Activated naive CD8-positive, alpha-beta T cell treated with anti-CD3 and anti-CD28 coated beads for 36 hours (primary cell): ENCODE measurements at regions not wholly inside any gene's neighbourhood (a gene's known extent, or its start where the extent isn't known, plus 50 kb on each side); places are given as distances from the start of the nearest gene placed in this dataset.

Experiments used
- DNase-seq: peaks from one replicate; pipeline ENCODE4 v3.0.0; 2021
- H3K27ac Mint-ChIP-seq: one replicate; pipeline ENCODE4 v1.8.0; 2022; ENCODE audit warnings: mild to moderate bottlenecking, moderate library complexity, mixed read lengths
- H3K27me3 Mint-ChIP-seq: one replicate; pipeline ENCODE4 v1.8.0; 2022; ENCODE audit warnings: mild to moderate bottlenecking, mixed read lengths
- H3K36me3 Mint-ChIP-seq: one replicate; pipeline ENCODE4 v1.8.0; 2021; ENCODE audit warnings: mild to moderate bottlenecking, mixed read lengths
- H3K4me1 Mint-ChIP-seq: one replicate; pipeline ENCODE4 v1.8.0; 2021; ENCODE audit warnings: mixed read lengths
- H3K4me3 Mint-ChIP-seq: one replicate; pipeline ENCODE4 v1.8.0; 2022; ENCODE audit warnings: mild to moderate bottlenecking, moderate library complexity, mixed read lengths
- H3K9me3 Mint-ChIP-seq: one replicate; pipeline ENCODE4 v1.8.0; 2022; ENCODE audit warnings: mixed read lengths

- Mint-ChIP-seq H3K27ac (no peak overlapping the region), H3K4me1 (no peaks in the 10 kb centered on the region), H3K36me3 (no peaks in the 10 kb centered on the region), H3K9me3 (no peaks in the 10 kb centered on the region), H3K27me3 (no peaks in the 10 kb centered on the region), H3K4me3 (no peak overlapping the region)
- no peak for DNase-seq
Observed at GRCh38 chr14:85279407-85279806, 250.5 kb upstream of the FLRT2 start.

- H3K36me3 Mint-ChIP-seq = no peaks in the 10 kb centered on the region
- H3K9me3 Mint-ChIP-seq = no peaks in the 10 kb centered on the region
- no peaks in the 10 kb centered on the region for H3K27me3 Mint-ChIP-seq
- no peaks in the 10 kb centered on the region for H3K4me1 Mint-ChIP-seq
- no peak for DNase-seq
- no peak overlapping the region for H3K27ac Mint-ChIP-seq
- H3K4me3 Mint-ChIP-seq = no peak overlapping the region
Observed at GRCh38 chr14:85280074-85280473, 249.9 kb upstream of the FLRT2 start.

- H3K36me3 Mint-ChIP-seq = no peaks in the 10 kb centered on the region
- no peaks in the 10 kb centered on the region for H3K4me1 Mint-ChIP-seq
- no peaks in the 10 kb centered on the region for H3K27me3 Mint-ChIP-seq
- H3K27ac Mint-ChIP-seq = no peak overlapping the region
- H3K4me3 Mint-ChIP-seq = no peak overlapping the region
- no peak for DNase-seq
- no peaks in the 10 kb centered on the region for H3K9me3 Mint-ChIP-seq
Observed at GRCh38 chr14:85281921-85282320, 248.0 kb upstream of the FLRT2 start.

GRCh38 chr14:85288041-85288440, 241.9 kb upstream of the FLRT2 start:
- H3K27ac Mint-ChIP-seq = no peak overlapping the region
- H3K4me3 Mint-ChIP-seq = no peak overlapping the region
- peaks cover 2% of the 10 kb centered on the region for H3K9me3 Mint-ChIP-seq
- no peak for DNase-seq
- no peaks in the 10 kb centered on the region for H3K4me1 Mint-ChIP-seq
- no peaks in the 10 kb centered on the region for H3K27me3 Mint-ChIP-seq
- H3K36me3 Mint-ChIP-seq = no peaks in the 10 kb centered on the region

GRCh38 chr14:85291731-85292130, 238.2 kb upstream of the FLRT2 start:
- Mint-ChIP-seq H3K27ac (no peak overlapping the region), H3K27me3 (no peaks in the 10 kb centered on the region), H3K9me3 (peaks cover 2% of the 10 kb centered on the region), H3K36me3 (no peaks in the 10 kb centered on the region), H3K4me3 (no peak overlapping the region), H3K4me1 (no peaks in the 10 kb centered on the region)
- no peak for DNase-seq

GRCh38 chr14:85293612-85294234, 236.2 kb upstream of the FLRT2 start:
- no peaks in the 10 kb centered on the region for H3K4me1 Mint-ChIP-seq
- no peaks in the 10 kb centered on the region for H3K27me3 Mint-ChIP-seq
- no peak overlapping the region for H3K27ac Mint-ChIP-seq
- DNase-seq = no peak
- H3K36me3 Mint-ChIP-seq = no peaks in the 10 kb centered on the region
- H3K4me3 Mint-ChIP-seq = no peak overlapping the region
- no peaks in the 10 kb centered on the region for H3K9me3 Mint-ChIP-seq

GRCh38 chr14:85295318-85295717, 234.6 kb upstream of the FLRT2 start:
- H3K27me3 Mint-ChIP-seq = no peaks in the 10 kb centered on the region

GRCh38 chr14:85296456-85297210, 233.3 kb upstream of the FLRT2 start:
- Mint-ChIP-seq H3K36me3 (no peaks in the 10 kb centered on the region), H3K9me3 (peaks cover 5% of the 10 kb centered on the region), H3K27ac (no peak overlapping the region), H3K4me3 (no peak overlapping the region), H3K27me3 (no peaks in the 10 kb centered on the region), H3K4me1 (no peaks in the 10 kb centered on the region)
- no peak for DNase-seq

More at GRCh38 chr14:85295318-85295717, 234.6 kb upstream of the FLRT2 start:
- no peak for DNase-seq
- Mint-ChIP-seq H3K4me1 (no peaks in the 10 kb centered on the region), H3K9me3 (peaks cover 3% of the 10 kb centered on the region), H3K36me3 (no peaks in the 10 kb centered on the region), H3K4me3 (no peak overlapping the region), H3K27ac (no peak overlapping the region)

GRCh38 chr14:85300107-85300506, 229.8 kb upstream of the FLRT2 start:
- Mint-ChIP-seq H3K4me1 (no peaks in the 10 kb centered on the region), H3K9me3 (peaks cover 6% of the 10 kb centered on the region), H3K27ac (no peak overlapping the region), H3K4me3 (no peak overlapping the region), H3K27me3 (no peaks in the 10 kb centered on the region), H3K36me3 (no peaks in the 10 kb centered on the region)
- no peak for DNase-seq

- H3K4me1 Mint-ChIP-seq = no peaks in the 10 kb centered on the region
- no peak overlapping the region for H3K4me3 Mint-ChIP-seq
- DNase-seq = no peak
- peaks cover 6% of the 10 kb centered on the region for H3K9me3 Mint-ChIP-seq
- H3K27ac Mint-ChIP-seq = no peak overlapping the region
- no peaks in the 10 kb centered on the region for H3K27me3 Mint-ChIP-seq
- no peaks in the 10 kb centered on the region for H3K36me3 Mint-ChIP-seq
Observed at GRCh38 chr14:85301506-85301905, 228.4 kb upstream of the FLRT2 start.

GRCh38 chr14:85306024-85306423, 223.9 kb upstream of the FLRT2 start:
- Mint-ChIP-seq H3K27ac (no peak overlapping the region), H3K4me3 (no peak overlapping the region), H3K9me3 (peaks cover 1% of the 10 kb centered on the region), H3K27me3 (no peaks in the 10 kb centered on the region), H3K36me3 (no peaks in the 10 kb centered on the region), H3K4me1 (no peaks in the 10 kb centered on the region)
- no peak for DNase-seq

GRCh38 chr14:85308531-85309300, 221.2 kb upstream of the FLRT2 start:
- Mint-ChIP-seq H3K27me3 (no peaks in the 10 kb centered on the region), H3K4me3 (no peak overlapping the region), H3K36me3 (no peaks in the 10 kb centered on the region), H3K27ac (no peak overlapping the region), H3K9me3 (no peaks in the 10 kb centered on the region), H3K4me1 (no peaks in the 10 kb centered on the region)
- no peak for DNase-seq

- no peak overlapping the region for H3K27ac Mint-ChIP-seq
- no peaks in the 10 kb centered on the region for H3K36me3 Mint-ChIP-seq
- no peak for DNase-seq
- H3K4me3 Mint-ChIP-seq = no peak overlapping the region
- no peaks in the 10 kb centered on the region for H3K27me3 Mint-ChIP-seq
- H3K9me3 Mint-ChIP-seq = no peaks in the 10 kb centered on the region
- H3K4me1 Mint-ChIP-seq = no peaks in the 10 kb centered on the region
Observed at GRCh38 chr14:85310491-85311272, 219.3 kb upstream of the FLRT2 start.

GRCh38 chr14:85313560-85314207, 216.3 kb upstream of the FLRT2 start:
- no peaks in the 10 kb centered on the region for H3K9me3 Mint-ChIP-seq
- no peak for DNase-seq
- H3K4me1 Mint-ChIP-seq = no peaks in the 10 kb centered on the region
- H3K27ac Mint-ChIP-seq = no peak overlapping the region
- no peak overlapping the region for H3K4me3 Mint-ChIP-seq
- no peaks in the 10 kb centered on the region for H3K27me3 Mint-ChIP-seq
- no peaks in the 10 kb centered on the region for H3K36me3 Mint-ChIP-seq
